Pancreas (tissue), 10 donors: ENCODE measurements at regions not wholly inside any gene's neighbourhood (a gene's known extent, or its start where the extent isn't known, plus 50 kb on each side); places are given as distances from the start of the nearest gene placed in this dataset.
A peak's percentile ranks its signal among the peaks of the same experiment; 100 is the strongest.

Experiments
- ATAC-seq, 4 donors: fragments of 200-7000 bp; cut with Tn5 transposase; one replicate each; pipeline versions ENCODE4 v1.8.0 to v1.9.1; 2020; ENCODE audit warnings: mild to moderate bottlenecking in 4 of 4, moderate library complexity in 4 of 4
- DNase-seq, 6 donors: peaks; one replicate each; pipeline ENCODE4 v3.0.0-alpha.2; 2020
- FAIRE-seq: peaks from 2 replicates; lab custom pipeline; 2012; peaks lifted over from hg19 to GRCh38; lab: Jason Lieb, UNC
- H3K27ac ChIP-seq, 4 donors: fragments of 200-600 bp; sonication (generic); 1 replicate in 3 of 4; 2 replicates in 1 of 4; pipeline versions ENCODE4 v1.5.0 to v1.8.0; 2020
- H3K27me3 ChIP-seq, 4 donors: fragments of 200-600 bp; one replicate each; pipeline ENCODE4 v1.8.0; 2021
- H3K36me3 ChIP-seq, 3 donors: fragments of 200-600 bp; sonication (generic) in 1 of 3; one replicate each; pipeline versions ENCODE4 v1.5.0 to v1.8.0; 2020 to 2021
- H3K4me1 ChIP-seq, 3 donors: fragments of 200-600 bp; one replicate each; pipeline ENCODE4 v1.8.0; 2021
- H3K4me3 ChIP-seq, 4 donors: fragments of 200-600 bp; sonication (generic) in 2 of 4; one replicate each; pipeline versions ENCODE4 v1.5.0 to v1.8.0; 2020 to 2021
- H3K9me3 ChIP-seq, 4 donors: fragments of 200-600 bp; one replicate each; pipeline ENCODE4 v1.8.0; 2021
- WGBS, 2 donors: extraction: QIAGEN DNeasy Blood & Tissue Kit; methylation state at CpG; one replicate each; pipeline ENCODE4 v1.1.7; 2013; 5-methylcytosine and 5-hydroxymethylcytosine counted together
- intact Hi-C, 3 donors: fragments of 100-400 bp; cut with DNase I; formaldehyde crosslinking; loops; one replicate each; pipeline versions ENCODE4 v1.11.1 to v1.14.2; 2022
- TF ChIP-seq, protein P1 (sequence below), 4 donors: fragments of 200-600 bp; sonication (generic) in 3 of 4; IDR thresholded peaks; one replicate each; pipeline versions ENCODE4 v1.5.0 to v1.8.0; 2021; ENCODE audit warnings: antibody characterized with exemption in 4 of 4
- donor health status: healthy with polysubstance abuse.
- donor health status: DM: no; HTN: no; CAD: no; lungs with moderate emphysema.
- donor health status: DM: no; HTN: no; CAD: no.
- donor health status: control.
- donor health status: control.
- donor health status: Bipolar disorder and iron deficiency.
- donor health status: DM: yes; HTN: yes; CAD: no.
- donor health status: DM: no; HTN: no; CAD: no.
- donor health status: DM: no; HTN: no; CAD: no.
- donor health status: DM: yes; HTN: yes; CAD: no.

DNA sequence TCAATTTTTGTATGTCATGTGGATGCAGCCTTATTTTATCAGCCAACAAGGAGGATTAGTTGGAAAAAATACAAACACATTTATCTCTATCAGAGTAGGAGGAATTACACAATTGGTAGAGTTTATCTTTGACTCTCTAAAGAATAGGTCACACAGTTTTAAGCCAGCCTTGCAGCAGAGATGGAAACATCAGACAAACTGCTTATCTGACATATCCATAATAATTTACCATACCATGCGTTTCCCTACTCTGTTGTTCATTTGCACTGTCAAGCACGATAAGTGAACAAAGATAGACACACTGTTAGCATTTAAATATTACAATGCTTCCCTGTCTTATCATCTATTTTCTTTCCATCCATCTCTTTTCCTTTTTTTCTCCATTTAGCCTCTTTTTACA lies 283.7 kb upstream of the SMIM30 start:
- H3K4me3 ChIP-seq, result no peak overlapping the region
- H3K36me3 ChIP-seq, result no peaks in the 10 kb centered on the region
- FAIRE-seq (no peak), DNase-seq (no peak), ATAC-seq (no peak)
- TF ChIP-seq, protein P1, sequence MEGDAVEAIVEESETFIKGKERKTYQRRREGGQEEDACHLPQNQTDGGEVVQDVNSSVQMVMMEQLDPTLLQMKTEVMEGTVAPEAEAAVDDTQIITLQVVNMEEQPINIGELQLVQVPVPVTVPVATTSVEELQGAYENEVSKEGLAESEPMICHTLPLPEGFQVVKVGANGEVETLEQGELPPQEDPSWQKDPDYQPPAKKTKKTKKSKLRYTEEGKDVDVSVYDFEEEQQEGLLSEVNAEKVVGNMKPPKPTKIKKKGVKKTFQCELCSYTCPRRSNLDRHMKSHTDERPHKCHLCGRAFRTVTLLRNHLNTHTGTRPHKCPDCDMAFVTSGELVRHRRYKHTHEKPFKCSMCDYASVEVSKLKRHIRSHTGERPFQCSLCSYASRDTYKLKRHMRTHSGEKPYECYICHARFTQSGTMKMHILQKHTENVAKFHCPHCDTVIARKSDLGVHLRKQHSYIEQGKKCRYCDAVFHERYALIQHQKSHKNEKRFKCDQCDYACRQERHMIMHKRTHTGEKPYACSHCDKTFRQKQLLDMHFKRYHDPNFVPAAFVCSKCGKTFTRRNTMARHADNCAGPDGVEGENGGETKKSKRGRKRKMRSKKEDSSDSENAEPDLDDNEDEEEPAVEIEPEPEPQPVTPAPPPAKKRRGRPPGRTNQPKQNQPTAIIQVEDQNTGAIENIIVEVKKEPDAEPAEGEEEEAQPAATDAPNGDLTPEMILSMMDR (IDR thresholded peaks at IDR 0.05), result no peak
- H3K27ac ChIP-seq, result no peak overlapping the region
- no peaks in the 10 kb centered on the region for H3K27me3 ChIP-seq
- no peaks in the 10 kb centered on the region for H3K9me3 ChIP-seq
- peaks cover 0 to 5% (median 0%) of the 10 kb centered on the region in 3 donors for H3K4me1 ChIP-seq
- intact Hi-C loops, result no loop called here
- 18 to 35% methylated on average over 2 of the region's 2 CpGs for WGBS, 2 donors

DNA sequence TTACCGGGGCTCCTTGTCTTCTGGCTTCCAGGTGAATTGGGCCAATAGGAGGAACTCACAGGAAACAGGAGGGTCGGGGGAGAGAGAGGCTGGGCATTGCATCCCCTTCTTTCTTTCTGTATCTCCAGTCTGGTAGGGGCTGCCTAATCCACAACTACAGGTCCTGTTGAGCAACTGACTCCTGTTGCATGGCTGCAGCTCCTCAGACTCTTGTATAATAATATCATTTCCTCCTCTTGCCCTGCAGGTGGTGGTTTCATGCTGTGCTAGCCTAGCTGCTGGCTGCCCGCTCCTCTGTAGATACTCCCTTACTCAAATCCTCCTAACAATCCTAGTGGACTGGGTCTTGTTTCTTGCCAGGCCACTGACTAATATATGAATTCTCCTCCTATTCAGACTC lies 276.5 kb upstream of the SMIM30 start:
- Histone ChIP-seq H3K9me3 (no peaks in the 10 kb centered on the region), H3K4me1 (peaks cover 0 to 9% (median 7%) of the 10 kb centered on the region in 3 donors), H3K27me3 (no peaks in the 10 kb centered on the region), H3K4me3 (no peak overlapping the region), H3K27ac (no peak overlapping the region), H3K36me3 (no peaks in the 10 kb centered on the region)
- TF ChIP-seq, protein P1 (IDR thresholded peaks at IDR 0.05), result no peak
- WGBS, 2 donors, result 87 to 89% methylated on average over 3 of the region's 3 CpGs
- no peak for DNase-seq
- no peak for FAIRE-seq
- ATAC-seq, result peak in 2 of 4 donors; percentile 23 to 42
- intact Hi-C loops, result no loop called here

DNA sequence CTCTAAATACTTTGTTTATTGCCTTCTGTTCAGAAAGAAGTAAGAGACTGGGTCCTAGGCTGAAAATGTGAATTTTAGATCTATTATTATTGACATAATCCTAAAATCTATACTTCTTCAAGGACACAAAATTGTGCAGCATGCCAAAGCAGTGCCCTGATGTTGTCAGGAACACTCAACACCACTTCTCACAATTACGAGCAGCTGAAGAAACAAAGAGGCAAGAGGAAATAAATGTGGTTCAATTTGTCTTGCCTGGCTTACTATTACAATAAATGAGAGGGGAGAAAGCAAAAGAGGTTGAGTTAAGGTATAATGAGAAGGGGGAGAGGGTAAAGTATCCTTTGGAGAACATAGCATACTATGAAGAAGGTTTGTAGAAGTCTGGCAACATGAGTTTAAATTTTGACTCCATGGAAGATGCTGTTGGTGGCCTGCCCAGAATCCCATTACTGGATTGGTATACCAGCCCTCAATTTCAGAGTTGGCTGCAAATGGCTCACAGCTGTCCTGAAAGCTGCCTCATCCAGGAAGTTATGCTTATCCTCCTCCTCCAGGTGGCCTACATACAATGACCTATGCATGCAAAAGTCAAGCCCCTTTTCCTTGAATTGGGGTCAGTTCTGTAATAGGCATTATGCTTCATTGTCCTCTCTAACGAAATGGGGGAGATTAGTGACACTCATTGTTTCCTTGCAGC lies 274.6 kb upstream of the SMIM30 start:
- ATAC-seq, result no peak
- Histone ChIP-seq H3K27me3 (no peaks in the 10 kb centered on the region), H3K9me3 (no peaks in the 10 kb centered on the region), H3K27ac (no peak overlapping the region), H3K36me3 (no peaks in the 10 kb centered on the region), H3K4me1 (peaks cover 0 to 9% (median 7%) of the 10 kb centered on the region in 3 donors), H3K4me3 (no peak overlapping the region)
- TF ChIP-seq, protein P1 (IDR thresholded peaks at IDR 0.05), result no peak
- 48 to 56% methylated on average over 2 of the region's 2 CpGs for WGBS, 2 donors
- no peak for DNase-seq
- FAIRE-seq, result no peak
- intact Hi-C loops, result no loop called here

DNA sequence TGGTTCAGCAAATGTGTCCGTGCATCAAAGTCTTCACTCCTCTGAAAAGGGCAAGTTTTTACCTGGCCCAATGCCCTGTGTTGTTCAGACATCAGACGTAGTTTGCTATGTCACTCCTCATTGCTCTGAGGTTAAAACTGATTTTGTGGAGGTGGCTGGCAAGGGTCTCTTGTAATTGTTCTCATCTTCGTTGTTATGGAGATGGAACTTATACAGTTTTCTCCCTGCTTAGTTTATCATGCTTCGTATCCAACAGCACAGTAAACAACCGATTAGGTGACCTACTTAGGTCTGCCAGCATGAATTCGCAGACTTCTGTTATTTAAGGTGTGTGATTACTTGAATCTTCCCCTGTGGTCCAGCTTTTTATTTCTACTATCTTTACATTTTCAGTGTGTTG lies 274.1 kb upstream of the SMIM30 start:
- WGBS, 2 donors, result 20 to 23% methylated on average over 6 of the region's 6 CpGs
- no peak overlapping the region for H3K4me3 ChIP-seq
- DNase-seq (no peak), FAIRE-seq (no peak), ATAC-seq (peak in 2 of 4 donors; percentile 18 to 20)
- peaks cover 0 to 9% (median 7%) of the 10 kb centered on the region in 3 donors for H3K4me1 ChIP-seq
- no peaks in the 10 kb centered on the region for H3K27me3 ChIP-seq
- TF ChIP-seq, protein P1 (IDR thresholded peaks at IDR 0.05), result no peak
- H3K27ac ChIP-seq, result no peak overlapping the region
- H3K36me3 ChIP-seq, result no peaks in the 10 kb centered on the region
- H3K9me3 ChIP-seq, result no peaks in the 10 kb centered on the region
- intact Hi-C loops, result no loop called here

DNA sequence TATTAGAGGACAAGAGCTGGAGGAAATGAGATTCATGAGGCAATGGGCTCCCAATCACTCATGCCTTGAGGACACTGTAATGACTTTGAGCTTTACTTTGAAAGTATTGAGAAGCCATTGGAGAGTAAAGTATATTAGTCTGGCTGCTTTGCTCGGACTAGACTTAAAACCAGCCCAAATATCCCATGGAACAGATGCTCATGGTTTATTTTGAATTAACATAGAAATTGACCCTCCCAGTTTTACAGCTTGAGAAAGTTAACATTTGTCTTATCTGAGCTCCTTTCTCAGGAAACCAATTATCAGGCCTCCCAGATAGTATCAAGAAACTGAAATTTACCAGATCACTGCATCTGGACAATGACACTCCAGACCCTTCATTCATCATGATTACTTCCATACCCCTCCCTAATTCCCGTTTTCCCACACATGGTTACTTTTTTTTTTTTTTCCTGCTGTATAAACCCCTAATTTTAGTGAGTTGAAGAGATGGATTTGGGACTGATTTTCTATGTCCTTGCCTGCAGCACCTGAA lies 270.8 kb upstream of the SMIM30 start:
- WGBS, 2 donors, result 60 to 69% methylated on average over 2 of the region's 2 CpGs
- FAIRE-seq (no peak), DNase-seq (no peak), ATAC-seq (no peak)
- H3K9me3 ChIP-seq, result no peaks in the 10 kb centered on the region
- no peak overlapping the region for H3K27ac ChIP-seq
- no peak overlapping the region for H3K4me3 ChIP-seq
- peaks cover 0 to 9% (median 7%) of the 10 kb centered on the region in 3 donors for H3K4me1 ChIP-seq
- no peaks in the 10 kb centered on the region for H3K36me3 ChIP-seq
- intact Hi-C loops, result no loop called here
- H3K27me3 ChIP-seq, result no peaks in the 10 kb centered on the region
- TF ChIP-seq, protein P1 (IDR thresholded peaks at IDR 0.05), result no peak
